ENCODE measurements at regions not wholly inside any gene's neighbourhood (a gene's known extent, or its start where the extent isn't known, plus 50 kb on each side); places are given as distances from the start of the nearest gene placed in this dataset.

GRCh38 chr3:168813225-168813802, 717.6 kb upstream of the GOLIM4 start:
- TF ChIP-seq, protein P1, sequence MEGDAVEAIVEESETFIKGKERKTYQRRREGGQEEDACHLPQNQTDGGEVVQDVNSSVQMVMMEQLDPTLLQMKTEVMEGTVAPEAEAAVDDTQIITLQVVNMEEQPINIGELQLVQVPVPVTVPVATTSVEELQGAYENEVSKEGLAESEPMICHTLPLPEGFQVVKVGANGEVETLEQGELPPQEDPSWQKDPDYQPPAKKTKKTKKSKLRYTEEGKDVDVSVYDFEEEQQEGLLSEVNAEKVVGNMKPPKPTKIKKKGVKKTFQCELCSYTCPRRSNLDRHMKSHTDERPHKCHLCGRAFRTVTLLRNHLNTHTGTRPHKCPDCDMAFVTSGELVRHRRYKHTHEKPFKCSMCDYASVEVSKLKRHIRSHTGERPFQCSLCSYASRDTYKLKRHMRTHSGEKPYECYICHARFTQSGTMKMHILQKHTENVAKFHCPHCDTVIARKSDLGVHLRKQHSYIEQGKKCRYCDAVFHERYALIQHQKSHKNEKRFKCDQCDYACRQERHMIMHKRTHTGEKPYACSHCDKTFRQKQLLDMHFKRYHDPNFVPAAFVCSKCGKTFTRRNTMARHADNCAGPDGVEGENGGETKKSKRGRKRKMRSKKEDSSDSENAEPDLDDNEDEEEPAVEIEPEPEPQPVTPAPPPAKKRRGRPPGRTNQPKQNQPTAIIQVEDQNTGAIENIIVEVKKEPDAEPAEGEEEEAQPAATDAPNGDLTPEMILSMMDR (IDR thresholded peaks at IDR 0.05; ENCODE audit: insufficient read depth, low read depth, low read length) = no peak
- Histone ChIP-seq H3K36me3 (ENCODE audit: control insufficient read depth, insufficient read depth, low read length) (no peaks in the 10 kb centered on the region), H3K27me3 (ENCODE audit: control insufficient read depth, insufficient read depth, low read length) (no peaks in the 10 kb centered on the region; the same call in 1 of the 2 replicates), H3K4me3 (ENCODE audit: low read depth, low read length) (no peak overlapping the region)
- POLR2A ChIA-PET = no interaction called here
- CTCF ChIA-PET = interaction anchor here (1.1 kb wide), 1 partner anchor 36 kb away, joined by 3 read pairs; no protein-coding TSS in a partner anchor
- DNase-seq (ENCODE audit: low read depth) = no peak

DNA sequence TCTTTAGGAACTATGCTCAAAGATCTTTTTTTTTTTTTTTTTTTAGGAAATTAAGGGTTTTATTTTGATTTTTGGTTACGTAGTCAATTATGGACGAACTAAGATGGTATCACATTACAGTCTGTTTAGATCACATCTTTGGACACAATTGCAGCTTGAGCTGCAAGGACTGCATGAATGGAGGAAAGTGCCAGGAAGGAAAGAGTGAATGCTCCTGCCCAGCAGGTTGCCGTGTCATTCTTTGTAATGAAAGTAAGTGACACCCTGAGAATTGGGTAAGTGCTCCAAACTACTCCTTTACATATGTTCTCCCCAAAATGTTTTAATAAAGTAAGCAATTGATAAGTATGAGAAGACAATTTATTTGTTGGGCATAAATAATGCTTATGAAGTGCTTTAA, 716.5 kb upstream of the GOLIM4 start:
- no peak for DNase-seq (ENCODE audit: low read depth)
- TF ChIP-seq, protein P1 (IDR thresholded peaks at IDR 0.05; ENCODE audit: insufficient read depth, low read depth, low read length) = no peak
- Histone ChIP-seq H3K27me3 (ENCODE audit: control insufficient read depth, insufficient read depth, low read length) (no peaks in the 10 kb centered on the region; the same call in 1 of the 2 replicates), H3K4me3 (ENCODE audit: low read depth, low read length) (no peak overlapping the region), H3K36me3 (ENCODE audit: control insufficient read depth, insufficient read depth, low read length) (no peaks in the 10 kb centered on the region)
- POLR2A ChIA-PET = no interaction called here
- CTCF ChIA-PET = no interaction called here

DNA sequence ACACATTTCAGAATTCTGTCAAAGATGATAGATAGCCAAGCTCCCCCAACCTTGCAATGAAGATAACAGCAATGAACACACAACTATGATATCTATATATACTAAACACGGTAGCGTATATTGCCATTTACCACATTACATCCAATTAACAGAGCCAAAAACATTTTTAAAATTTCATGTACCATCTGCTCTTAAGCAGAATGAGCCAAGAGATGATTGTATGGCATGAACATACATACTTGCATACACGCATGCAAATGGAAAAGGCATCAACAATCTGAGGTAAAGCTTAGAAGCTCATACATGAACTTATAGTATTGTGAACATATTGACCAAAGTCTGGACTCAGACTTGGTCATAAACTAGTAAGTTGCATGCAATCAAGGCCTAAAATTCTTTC, 712.9 kb upstream of the GOLIM4 start:
- POLR2A ChIA-PET = no interaction called here
- Histone ChIP-seq H3K4me3 (ENCODE audit: low read depth, low read length) (no peak overlapping the region), H3K36me3 (ENCODE audit: control insufficient read depth, insufficient read depth, low read length) (no peaks in the 10 kb centered on the region), H3K27me3 (ENCODE audit: control insufficient read depth, insufficient read depth, low read length) (no peaks in the 10 kb centered on the region; the same call in 1 of the 2 replicates)
- TF ChIP-seq, protein P1 (IDR thresholded peaks at IDR 0.05; ENCODE audit: insufficient read depth, low read depth, low read length) = no peak
- DNase-seq (ENCODE audit: low read depth) = no peak
- CTCF ChIA-PET = no interaction called here

- no peak for DNase-seq (ENCODE audit: low read depth)
- Histone ChIP-seq H3K36me3 (ENCODE audit: control insufficient read depth, insufficient read depth, low read length) (no peaks in the 10 kb centered on the region), H3K27me3 (ENCODE audit: control insufficient read depth, insufficient read depth, low read length) (no peaks in the 10 kb centered on the region; the same call in 1 of the 2 replicates), H3K4me3 (ENCODE audit: low read depth, low read length) (no peak overlapping the region)
- TF ChIP-seq, protein P1 (IDR thresholded peaks at IDR 0.05; ENCODE audit: insufficient read depth, low read depth, low read length) = no peak
- ChIA-PET POLR2A (no interaction called here), CTCF (interaction anchor here (1.2 kb wide), 1 partner anchor 39 kb away, joined by 3 read pairs; no protein-coding TSS in a partner anchor)
Measured at GRCh38 chr3:168807448-168807847, 711.7 kb upstream of the GOLIM4 start.

DNA sequence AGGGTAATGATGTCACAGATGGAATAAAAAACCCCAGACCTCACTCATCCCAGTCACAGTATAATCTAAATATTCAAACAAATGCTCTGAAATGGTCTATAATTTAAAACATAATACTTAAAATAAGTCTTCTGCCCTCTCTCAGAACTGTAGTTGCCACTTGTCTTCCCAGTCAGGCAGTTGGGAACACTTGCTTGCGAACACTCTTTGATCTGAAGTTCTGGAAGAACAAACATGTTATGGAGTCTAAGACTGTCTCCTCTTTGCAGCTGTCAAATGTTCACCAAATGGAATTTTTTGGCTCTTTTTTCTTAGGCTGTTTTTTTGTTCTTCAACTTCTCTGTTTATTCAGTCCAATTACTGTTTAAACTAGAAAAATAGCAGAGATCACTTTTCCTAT, 711.1 kb upstream of the GOLIM4 start:
- TF ChIP-seq, protein P1 (IDR thresholded peaks at IDR 0.05; ENCODE audit: insufficient read depth, low read depth, low read length) = no peak
- Histone ChIP-seq H3K27me3 (ENCODE audit: control insufficient read depth, insufficient read depth, low read length) (no peaks in the 10 kb centered on the region; the same call in 1 of the 2 replicates), H3K4me3 (ENCODE audit: low read depth, low read length) (no peak overlapping the region), H3K36me3 (ENCODE audit: control insufficient read depth, insufficient read depth, low read length) (no peaks in the 10 kb centered on the region)
- POLR2A ChIA-PET = no interaction called here
- CTCF ChIA-PET = no interaction called here
- DNase-seq (ENCODE audit: low read depth) = no peak

Measured in BJ (cell line).